Fibroblast of lung (primary cell): ENCODE measurements at regions not wholly inside any gene's neighbourhood (a gene's known extent, or its start where the extent isn't known, plus 50 kb on each side); places are given as distances from the start of the nearest gene placed in this dataset.

ENCODE experiments used
- DNase-seq, 2 donors: peaks; one replicate each; pipeline versions ENCODE4 v3.0.0 to v3.0.0-alpha.2; 2010; ENCODE audit warnings: low read depth in 2 of 2
- H2AFZ ChIP-seq: 2 replicates; pipeline ENCODE4 v1.5.1; 2012; ENCODE audit warnings: low read length, control low read depth, inconsistent platforms
- H3K27ac ChIP-seq: 2 replicates; pipeline ENCODE4 v1.5.1; 2011; ENCODE audit warnings: low read length, control low read depth; ENCODE audit not compliant: insufficient read depth
- H3K27me3 ChIP-seq: 2 replicates; pipeline ENCODE4 v1.5.1; 2011; ENCODE audit warnings: mild to moderate bottlenecking, low read length; ENCODE audit not compliant: control insufficient read depth, insufficient read depth
- H3K36me3 ChIP-seq: 2 replicates; pipeline ENCODE4 v1.5.1; 2011; ENCODE audit warnings: low read length; ENCODE audit not compliant: control insufficient read depth, insufficient read depth
- H3K4me1 ChIP-seq: 2 replicates; pipeline ENCODE4 v1.5.1; 2011; ENCODE audit warnings: low read length; ENCODE audit not compliant: control insufficient read depth, insufficient read depth; ENCODE audit errors: extremely low read depth
- H3K4me2 ChIP-seq: 2 replicates; pipeline ENCODE4 v1.5.1; 2011; ENCODE audit warnings: low read length, control low read depth; ENCODE audit not compliant: insufficient read depth; ENCODE audit errors: extremely low read depth
- H3K4me3 ChIP-seq, 4 experiments: fragments of 200-600 bp in 1 of 4; sonication (generic) in 1 of 4; replicated peaks in 1 of 4; 2 replicates each; pipeline ENCODE4 v1.5.1; 2011 to 2016; ENCODE audit warnings: low read length in 4 of 4, low read depth in 3 of 4, mild to moderate bottlenecking in 3 of 4, control low read depth in 2 of 4, inconsistent platforms in 1 of 4, mixed read lengths in 1 of 4; ENCODE audit not compliant: insufficient read depth in 1 of 4; ENCODE audit errors: control extremely low read depth in 1 of 4
- H3K79me2 ChIP-seq: 2 replicates; pipeline ENCODE4 v1.5.1; 2012; ENCODE audit warnings: mild to moderate bottlenecking, low read length, inconsistent platforms; ENCODE audit not compliant: control insufficient read depth, insufficient read depth
- H3K9ac ChIP-seq: 2 replicates; pipeline ENCODE4 v1.5.1; 2011; ENCODE audit warnings: mild to moderate bottlenecking, low read length, control low read depth; ENCODE audit not compliant: insufficient read depth
- H3K9me3 ChIP-seq: 2 replicates; pipeline ENCODE4 v1.5.1; 2012; ENCODE audit warnings: low read depth, low read length; ENCODE audit not compliant: control insufficient read depth, insufficient read depth
- H4K20me1 ChIP-seq: 2 replicates; pipeline ENCODE4 v1.5.1; 2011; ENCODE audit warnings: low read length; ENCODE audit not compliant: control insufficient read depth, insufficient read depth; ENCODE audit errors: extremely low read depth
- EZH2 ChIP-seq: IDR thresholded peaks from 2 replicates; pipeline ENCODE4 v1.5.1; 2012; ENCODE audit warnings: low read length, control low read depth, mild to moderate bottlenecking; ENCODE audit errors: missing control alignments
- TF ChIP-seq, protein P1 (sequence below), 2 donors: IDR thresholded peaks in 1 of 2; conservative IDR thresholded peaks in 1 of 2; 1 replicate in 1 of 2; 2 replicates in 1 of 2; pipeline ENCODE4 v1.5.1; 2011 to 2012; ENCODE audit warnings: low read length in 2 of 2, control low read depth in 1 of 2, inconsistent platforms in 1 of 2, low read depth in 1 of 2, mild to moderate bottlenecking in 1 of 2

DNA sequence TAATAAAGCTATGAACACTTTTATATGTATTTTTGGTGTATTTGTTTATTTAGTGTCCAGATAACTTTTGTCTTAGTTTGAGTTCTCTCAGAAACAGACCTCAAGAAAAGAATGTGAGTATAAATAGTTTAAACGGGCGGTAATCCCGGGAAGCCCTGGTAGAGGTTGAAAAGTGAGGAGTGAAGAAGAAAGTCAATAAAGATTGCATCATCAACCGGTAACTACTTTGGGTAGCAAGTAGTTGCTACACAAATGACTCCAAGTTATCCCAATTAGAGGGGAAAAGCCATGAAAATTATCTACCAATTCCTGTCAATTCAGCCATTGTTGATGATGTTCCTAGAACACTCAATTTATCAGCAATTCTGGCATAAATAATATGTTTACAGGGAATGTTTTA, 870.3 kb upstream of the RAG2 start:
- Histone ChIP-seq H3K4me3 (no peak overlapping the region), H4K20me1 (no peaks in the 10 kb centered on the region), H2AFZ (no peak overlapping the region), H3K9me3 (no peaks in the 10 kb centered on the region), H3K4me2 (no peak overlapping the region), H3K9ac (no peak overlapping the region), H3K27me3 (no peaks in the 10 kb centered on the region), H3K4me1 (no peaks in the 10 kb centered on the region), H3K27ac (no peak overlapping the region), H3K79me2 (no peaks in the 10 kb centered on the region), H3K36me3 (no peaks in the 10 kb centered on the region)
- no peak for DNase-seq
- TF ChIP-seq, protein P1, sequence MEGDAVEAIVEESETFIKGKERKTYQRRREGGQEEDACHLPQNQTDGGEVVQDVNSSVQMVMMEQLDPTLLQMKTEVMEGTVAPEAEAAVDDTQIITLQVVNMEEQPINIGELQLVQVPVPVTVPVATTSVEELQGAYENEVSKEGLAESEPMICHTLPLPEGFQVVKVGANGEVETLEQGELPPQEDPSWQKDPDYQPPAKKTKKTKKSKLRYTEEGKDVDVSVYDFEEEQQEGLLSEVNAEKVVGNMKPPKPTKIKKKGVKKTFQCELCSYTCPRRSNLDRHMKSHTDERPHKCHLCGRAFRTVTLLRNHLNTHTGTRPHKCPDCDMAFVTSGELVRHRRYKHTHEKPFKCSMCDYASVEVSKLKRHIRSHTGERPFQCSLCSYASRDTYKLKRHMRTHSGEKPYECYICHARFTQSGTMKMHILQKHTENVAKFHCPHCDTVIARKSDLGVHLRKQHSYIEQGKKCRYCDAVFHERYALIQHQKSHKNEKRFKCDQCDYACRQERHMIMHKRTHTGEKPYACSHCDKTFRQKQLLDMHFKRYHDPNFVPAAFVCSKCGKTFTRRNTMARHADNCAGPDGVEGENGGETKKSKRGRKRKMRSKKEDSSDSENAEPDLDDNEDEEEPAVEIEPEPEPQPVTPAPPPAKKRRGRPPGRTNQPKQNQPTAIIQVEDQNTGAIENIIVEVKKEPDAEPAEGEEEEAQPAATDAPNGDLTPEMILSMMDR (conservative IDR thresholded peaks at IDR 0.05 in 1 of 2, IDR thresholded peaks at IDR 0.05 in 1 of 2; ENCODE audit: low read depth in 1 of 2, low read length in 2 of 2): no peak
- no peak for TF ChIP-seq EZH2

DNA sequence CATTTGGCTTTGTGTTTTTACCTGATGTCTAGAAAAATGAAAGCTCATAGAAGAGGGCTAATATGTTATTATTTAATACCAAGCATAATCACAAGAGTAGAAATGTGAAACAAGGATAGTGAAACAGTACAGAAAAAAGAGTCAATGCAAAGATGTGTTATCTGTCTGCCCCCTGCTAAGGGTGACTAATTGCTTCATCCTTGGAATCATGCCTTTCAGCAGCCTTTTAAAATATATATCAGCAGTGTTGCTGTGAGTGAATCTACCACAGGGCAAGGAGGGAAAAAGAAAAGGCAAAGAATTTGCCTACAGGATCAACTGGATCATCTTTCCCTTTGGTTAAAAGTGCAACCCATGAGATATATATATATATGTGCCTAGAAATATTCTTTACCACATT, 867.2 kb upstream of the RAG2 start:
- Histone ChIP-seq H4K20me1 (no peaks in the 10 kb centered on the region), H3K9me3 (no peaks in the 10 kb centered on the region), H3K36me3 (no peaks in the 10 kb centered on the region), H2AFZ (no peak overlapping the region), H3K4me2 (no peak overlapping the region), H3K9ac (no peak overlapping the region), H3K4me1 (no peaks in the 10 kb centered on the region), H3K27me3 (no peaks in the 10 kb centered on the region), H3K4me3 (no peak overlapping the region), H3K27ac (no peak overlapping the region), H3K79me2 (no peaks in the 10 kb centered on the region)
- DNase-seq: no peak
- no peak for TF ChIP-seq EZH2
- TF ChIP-seq, protein P1 (conservative IDR thresholded peaks at IDR 0.05 in 1 of 2, IDR thresholded peaks at IDR 0.05 in 1 of 2; ENCODE audit: low read depth in 1 of 2, low read length in 2 of 2): no peak

DNA sequence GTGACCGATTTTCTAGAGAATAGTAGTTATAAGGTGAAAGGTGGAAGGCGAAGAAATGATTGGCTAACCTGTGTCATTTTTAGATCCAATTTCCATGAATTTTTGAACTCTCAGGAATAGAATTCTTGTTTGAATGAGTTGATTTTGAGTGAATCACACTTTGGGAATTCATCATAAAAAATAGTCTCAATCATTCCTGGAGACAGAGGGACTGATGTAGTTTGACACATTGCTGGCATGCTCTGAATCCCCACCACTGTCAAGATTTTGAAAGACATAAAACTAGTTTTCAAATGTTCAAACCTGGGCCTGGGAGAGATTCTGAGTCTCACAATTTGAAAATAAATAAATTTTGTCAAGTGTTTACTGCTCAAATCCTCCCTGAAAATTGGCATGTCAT, 861.4 kb upstream of the RAG2 start:
- Histone ChIP-seq H3K27ac (no peak overlapping the region), H3K9ac (no peak overlapping the region), H3K4me1 (no peaks in the 10 kb centered on the region), H2AFZ (no peak overlapping the region), H3K27me3 (no peaks in the 10 kb centered on the region), H3K79me2 (no peaks in the 10 kb centered on the region), H3K9me3 (no peaks in the 10 kb centered on the region), H4K20me1 (no peaks in the 10 kb centered on the region), H3K4me3 (no peak overlapping the region), H3K4me2 (no peak overlapping the region), H3K36me3 (no peaks in the 10 kb centered on the region)
- no peak for DNase-seq
- TF ChIP-seq EZH2: no peak
- TF ChIP-seq, protein P1 (conservative IDR thresholded peaks at IDR 0.05 in 1 of 2, IDR thresholded peaks at IDR 0.05 in 1 of 2; ENCODE audit: low read depth in 1 of 2, low read length in 2 of 2): no peak
